Astrocyte (in vitro differentiated cells and primary cell): ENCODE measurements at regions not wholly inside any gene's neighbourhood (a gene's known extent, or its start where the extent isn't known, plus 50 kb on each side); places are given as distances from the start of the nearest gene placed in this dataset.

Source experiments
- DNase-seq: peaks from one replicate; pipeline ENCODE4 v3.0.0-alpha.2; 2010; ENCODE audit warnings: low read depth
- FAIRE-seq: peaks from 2 replicates; lab custom pipeline; 2011; peaks lifted over from hg19 to GRCh38; lab: Jason Lieb, UNC
- H2AFZ ChIP-seq: 2 replicates; pipeline ENCODE4 v1.6.0; 2012; ENCODE audit warnings: low read depth, low read length, inconsistent platforms
- H3K27ac ChIP-seq: 2 replicates; pipeline ENCODE4 v1.5.1; 2011; ENCODE audit warnings: low read depth, low read length, inconsistent platforms
- H3K27me3 ChIP-seq: 2 replicates; pipeline ENCODE4 v1.6.0; 2011; ENCODE audit warnings: low read length, inconsistent platforms; ENCODE audit not compliant: insufficient read depth
- H3K36me3 ChIP-seq: 2 replicates; pipeline ENCODE4 v1.5.1; 2011; ENCODE audit warnings: low read length, inconsistent platforms; ENCODE audit not compliant: insufficient read depth
- H3K4me1 ChIP-seq: 2 replicates; pipeline ENCODE4 v1.5.1; 2011; ENCODE audit warnings: low read length, inconsistent platforms; ENCODE audit not compliant: insufficient read depth
- H3K4me2 ChIP-seq: 2 replicates; pipeline ENCODE4 v1.6.0; 2012; ENCODE audit warnings: low read length, inconsistent platforms
- H3K4me3 ChIP-seq: 2 replicates; pipeline ENCODE4 v1.5.1; 2011; ENCODE audit warnings: low read depth, mild to moderate bottlenecking, low read length, inconsistent platforms; ENCODE audit not compliant: insufficient read depth
- H3K79me2 ChIP-seq: 2 replicates; pipeline ENCODE4 v1.6.0; 2012; ENCODE audit warnings: mild to moderate bottlenecking, low read length, inconsistent platforms; ENCODE audit not compliant: insufficient read depth
- H3K9ac ChIP-seq: 2 replicates; pipeline ENCODE4 v1.6.0; 2012; ENCODE audit warnings: mild to moderate bottlenecking, low read length, inconsistent platforms
- H3K9me3 ChIP-seq: 2 replicates; pipeline ENCODE4 v1.5.1; 2012; ENCODE audit warnings: low read depth, mild to moderate bottlenecking, low read length, inconsistent platforms; ENCODE audit not compliant: insufficient read depth
- H4K20me1 ChIP-seq: 2 replicates; pipeline ENCODE4 v1.6.0; 2012; ENCODE audit warnings: low read length, inconsistent platforms; ENCODE audit not compliant: insufficient read depth
- H3K27ac Mint-ChIP-seq: one replicate; pipeline ENCODE4 v1.8.0; 2021; ENCODE audit warnings: mild to moderate bottlenecking, mixed read lengths; ENCODE audit not compliant: unreplicated experiment
- H3K27me3 Mint-ChIP-seq: one replicate; pipeline ENCODE4 v1.8.0; 2021; ENCODE audit warnings: low read depth, mixed read lengths; ENCODE audit not compliant: unreplicated experiment
- H3K36me3 Mint-ChIP-seq: one replicate; pipeline ENCODE4 v1.8.0; 2021; ENCODE audit warnings: low read depth, mixed read lengths; ENCODE audit not compliant: unreplicated experiment
- H3K4me1 Mint-ChIP-seq: one replicate; pipeline ENCODE4 v1.8.0; 2021; ENCODE audit warnings: low read depth, mixed read lengths; ENCODE audit not compliant: unreplicated experiment
- H3K4me3 Mint-ChIP-seq: one replicate; pipeline ENCODE4 v1.8.0; 2021; ENCODE audit warnings: mild to moderate bottlenecking, moderate library complexity, mixed read lengths; ENCODE audit not compliant: unreplicated experiment
- H3K9me3 Mint-ChIP-seq: one replicate; pipeline ENCODE4 v1.8.0; 2021; ENCODE audit warnings: mild to moderate bottlenecking, mixed read lengths; ENCODE audit not compliant: unreplicated experiment
- EZH2 ChIP-seq: IDR thresholded peaks from 2 replicates; pipeline ENCODE4 v1.6.1; 2012; ENCODE audit warnings: mild to moderate bottlenecking, low read length, inconsistent platforms; ENCODE audit not compliant: insufficient read depth
- TF ChIP-seq, protein P1 (sequence below): IDR thresholded peaks from 2 replicates; pipeline ENCODE4 v1.5.1; 2011; ENCODE audit warnings: low read depth, mild to moderate bottlenecking, inconsistent platforms, low read length, moderate library complexity; ENCODE audit not compliant: insufficient read depth

- FAIRE-seq: no peak
- Histone ChIP-seq H3K27ac (no peak overlapping the region), H3K9me3 (no peaks in the 10 kb centered on the region), H4K20me1 (no peaks in the 10 kb centered on the region), H3K4me3 (no peak overlapping the region), H3K4me2 (no peak overlapping the region), H3K36me3 (no peaks in the 10 kb centered on the region), H2AFZ (no peak overlapping the region), H3K27me3 (no peaks in the 10 kb centered on the region), H3K79me2 (no peaks in the 10 kb centered on the region), H3K9ac (no peak overlapping the region), H3K4me1 (no peaks in the 10 kb centered on the region)
- Mint-ChIP-seq H3K36me3 (no peaks in the 10 kb centered on the region), H3K27me3 (peaks cover 10% of the 10 kb centered on the region), H3K9me3 (no peaks in the 10 kb centered on the region), H3K4me1 (no peaks in the 10 kb centered on the region), H3K4me3 (no peak overlapping the region), H3K27ac (no peak overlapping the region)
- no peak for DNase-seq
- TF ChIP-seq EZH2: no peak
- TF ChIP-seq, protein P1, sequence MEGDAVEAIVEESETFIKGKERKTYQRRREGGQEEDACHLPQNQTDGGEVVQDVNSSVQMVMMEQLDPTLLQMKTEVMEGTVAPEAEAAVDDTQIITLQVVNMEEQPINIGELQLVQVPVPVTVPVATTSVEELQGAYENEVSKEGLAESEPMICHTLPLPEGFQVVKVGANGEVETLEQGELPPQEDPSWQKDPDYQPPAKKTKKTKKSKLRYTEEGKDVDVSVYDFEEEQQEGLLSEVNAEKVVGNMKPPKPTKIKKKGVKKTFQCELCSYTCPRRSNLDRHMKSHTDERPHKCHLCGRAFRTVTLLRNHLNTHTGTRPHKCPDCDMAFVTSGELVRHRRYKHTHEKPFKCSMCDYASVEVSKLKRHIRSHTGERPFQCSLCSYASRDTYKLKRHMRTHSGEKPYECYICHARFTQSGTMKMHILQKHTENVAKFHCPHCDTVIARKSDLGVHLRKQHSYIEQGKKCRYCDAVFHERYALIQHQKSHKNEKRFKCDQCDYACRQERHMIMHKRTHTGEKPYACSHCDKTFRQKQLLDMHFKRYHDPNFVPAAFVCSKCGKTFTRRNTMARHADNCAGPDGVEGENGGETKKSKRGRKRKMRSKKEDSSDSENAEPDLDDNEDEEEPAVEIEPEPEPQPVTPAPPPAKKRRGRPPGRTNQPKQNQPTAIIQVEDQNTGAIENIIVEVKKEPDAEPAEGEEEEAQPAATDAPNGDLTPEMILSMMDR: no peak
Measured at GRCh38 chr22:33213383-33214075, 155.3 kb upstream of the SYN3 start.

DNA sequence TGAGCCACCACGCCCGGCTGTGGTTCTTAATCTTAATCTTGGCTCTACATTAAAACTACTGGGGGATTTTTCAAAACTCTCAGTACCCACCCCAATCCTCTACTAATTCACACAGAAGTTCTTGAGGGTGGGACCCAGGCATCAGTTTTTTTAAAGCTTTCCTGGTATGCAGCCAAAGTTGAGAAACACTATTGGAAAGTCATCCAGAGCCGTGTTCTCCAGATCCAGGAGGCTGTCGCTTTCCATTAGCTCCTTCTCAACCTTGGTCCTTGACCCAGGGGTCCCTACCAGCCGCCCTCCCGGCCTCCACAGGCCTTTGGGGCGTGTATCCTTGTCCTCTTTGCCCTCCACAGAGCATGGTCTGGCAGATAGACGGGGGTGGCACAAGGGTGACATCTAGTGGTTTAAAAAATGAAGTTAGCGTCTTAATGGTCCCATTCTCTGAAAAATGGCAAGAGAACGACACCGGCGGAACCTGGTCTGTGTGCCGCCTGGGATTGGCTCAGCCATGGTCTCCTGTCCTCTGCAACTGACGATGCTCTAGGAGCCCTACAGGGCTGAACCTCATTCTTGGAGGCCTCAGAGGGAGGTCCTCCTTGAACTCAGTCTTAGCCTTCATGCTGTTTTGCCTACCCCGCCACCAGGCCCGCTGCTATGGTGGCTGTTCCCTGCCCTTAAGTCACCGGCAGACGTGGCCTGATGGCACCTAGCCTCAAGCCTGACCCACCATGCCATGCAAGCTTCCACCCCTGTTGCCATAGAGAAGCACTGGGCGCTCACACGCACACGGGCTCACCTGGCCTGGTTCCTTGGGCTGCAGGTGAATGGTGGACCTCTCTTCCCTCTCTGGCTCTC lies 152.0 kb upstream of the SYN3 start:
- Histone ChIP-seq H3K9me3 (no peaks in the 10 kb centered on the region), H3K27me3 (no peaks in the 10 kb centered on the region), H4K20me1 (no peaks in the 10 kb centered on the region), H3K27ac (no peak overlapping the region), H3K4me3 (no peak overlapping the region), H2AFZ (no peak overlapping the region), H3K9ac (no peak overlapping the region), H3K36me3 (no peaks in the 10 kb centered on the region), H3K79me2 (no peaks in the 10 kb centered on the region), H3K4me2 (no peak overlapping the region), H3K4me1 (no peaks in the 10 kb centered on the region)
- FAIRE-seq (no peak), DNase-seq (no peak)
- no peak for TF ChIP-seq EZH2
- TF ChIP-seq, protein P1: peak; percentile 38
- Mint-ChIP-seq H3K9me3 (no peaks in the 10 kb centered on the region), H3K36me3 (no peaks in the 10 kb centered on the region), H3K27me3 (peaks cover 28% of the 10 kb centered on the region), H3K4me3 (no peak overlapping the region), H3K4me1 (no peaks in the 10 kb centered on the region), H3K27ac (no peak overlapping the region)
